ENCODE measurements at regions not wholly inside any gene's neighbourhood (a gene's known extent, or its start where the extent isn't known, plus 50 kb on each side); places are given as distances from the start of the nearest gene placed in this dataset.
"Not testable (repeated sequence)": the region's sequence is repeated elsewhere in the genome, so short reads cannot be mapped to it uniquely, and the experiment has no call there.

DNA sequence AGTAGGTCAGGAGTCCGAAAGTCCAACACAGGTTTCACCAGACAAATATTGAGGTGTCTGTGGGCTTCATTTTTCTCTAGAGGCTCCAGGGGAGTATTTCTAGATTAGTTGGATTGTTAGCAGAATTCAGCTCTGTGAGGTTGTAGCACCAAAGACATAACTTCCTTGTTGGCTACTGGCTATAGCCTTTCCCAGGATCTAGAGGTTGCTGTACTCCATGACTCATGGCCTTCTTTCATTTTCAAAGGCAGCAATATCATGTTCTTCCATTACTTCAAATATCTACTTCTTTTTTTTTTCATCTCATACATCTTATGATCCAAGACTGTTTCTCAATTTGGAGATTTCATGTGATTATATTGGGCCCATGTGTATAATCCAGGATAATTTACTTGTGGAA lies 404.0 kb upstream of the FAM174A start:
- WGBS = 96% methylated on average over 1 of the region's 1 CpG
- Histone ChIP-seq H3K4me1 (ENCODE audit: control insufficient read depth in 2 of 2, insufficient read depth in 2 of 2, low read length in 2 of 2) (no peaks in the 10 kb centered on the region), H3K27ac (ENCODE audit: low read depth in 1 of 2, low read length in 1 of 2) (no peak overlapping the region), H3K9me3 (ENCODE audit: control insufficient read depth in 2 of 2, insufficient read depth in 1 of 2, low read length in 1 of 2) (no peaks in the 10 kb centered on the region), H3K27me3 (ENCODE audit: control insufficient read depth in 2 of 2, insufficient read depth in 1 of 2, low read length in 1 of 2) (no peaks in the 10 kb centered on the region), H3K36me3 (ENCODE audit: control insufficient read depth in 2 of 2, insufficient read depth in 2 of 2, low read length in 1 of 2) (no peaks in the 10 kb centered on the region), H3K4me3 (ENCODE audit: low read length in 2 of 2) (no peak overlapping the region)
- DNase-seq (ENCODE audit: low read depth in 6 of 9, low spot score in 9 of 9) = no peak

DNA sequence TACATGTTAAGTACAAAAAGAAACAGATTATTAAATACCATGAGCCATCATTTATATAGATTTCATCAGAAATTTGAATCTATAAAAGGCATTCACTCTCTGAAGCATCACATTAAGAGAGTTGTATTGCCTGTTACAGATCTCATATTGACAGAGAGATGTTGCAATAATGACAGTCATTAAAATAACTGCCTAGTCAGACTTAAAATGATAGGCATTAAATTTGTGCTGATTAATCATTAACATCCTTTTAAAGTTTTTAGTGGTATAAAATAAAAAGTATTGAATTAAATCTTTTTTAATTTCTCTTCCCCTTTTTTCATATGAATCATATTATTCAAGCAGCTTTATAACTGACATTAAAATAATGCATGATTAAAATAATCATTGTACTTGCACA lies 404.9 kb upstream of the FAM174A start:
- no peak overlapping the region for H3K4me3 ChIP-seq (ENCODE audit: low read length in 2 of 2)
- H3K4me1 ChIP-seq (ENCODE audit: control insufficient read depth in 2 of 2, insufficient read depth in 2 of 2, low read length in 2 of 2) = no peaks in the 10 kb centered on the region
- no peak overlapping the region for H3K27ac ChIP-seq (ENCODE audit: low read depth in 1 of 2, low read length in 1 of 2)
- H3K36me3 ChIP-seq (ENCODE audit: control insufficient read depth in 2 of 2, insufficient read depth in 2 of 2, low read length in 1 of 2) = no peaks in the 10 kb centered on the region
- no peaks in the 10 kb centered on the region for H3K27me3 ChIP-seq (ENCODE audit: control insufficient read depth in 2 of 2, insufficient read depth in 1 of 2, low read length in 1 of 2)
- no peak for DNase-seq (ENCODE audit: low read depth in 6 of 9, low spot score in 9 of 9)
- no peaks in the 10 kb centered on the region for H3K9me3 ChIP-seq (ENCODE audit: control insufficient read depth in 2 of 2, insufficient read depth in 1 of 2, low read length in 1 of 2)

DNA sequence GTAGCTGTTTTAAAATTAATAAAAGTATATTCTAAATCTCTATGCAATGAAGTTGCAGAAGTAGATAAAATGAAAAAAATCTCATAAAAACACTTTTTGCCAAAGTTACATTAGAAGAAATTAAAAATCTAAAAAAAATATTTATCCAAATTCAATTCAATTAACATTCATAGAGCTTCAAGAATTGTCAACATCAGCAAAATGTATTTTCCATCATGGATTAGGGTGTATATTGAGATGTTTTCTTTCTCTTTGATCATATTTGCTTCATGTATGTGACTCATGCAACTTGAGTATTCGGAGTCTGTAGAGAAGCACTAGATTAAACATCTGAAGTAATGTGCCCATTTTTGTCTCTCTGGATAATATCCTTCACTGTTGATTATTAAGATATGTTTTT lies 415.3 kb upstream of the FAM174A start:
- Histone ChIP-seq H3K27me3 (ENCODE audit: control insufficient read depth in 2 of 2, insufficient read depth in 1 of 2, low read length in 1 of 2) (no peaks in the 10 kb centered on the region), H3K36me3 (ENCODE audit: control insufficient read depth in 2 of 2, insufficient read depth in 2 of 2, low read length in 1 of 2) (no peaks in the 10 kb centered on the region), H3K9me3 (ENCODE audit: control insufficient read depth in 2 of 2, insufficient read depth in 1 of 2, low read length in 1 of 2) (no peaks in the 10 kb centered on the region), H3K4me3 (ENCODE audit: low read length in 2 of 2) (no peak overlapping the region), H3K4me1 (ENCODE audit: control insufficient read depth in 2 of 2, insufficient read depth in 2 of 2, low read length in 2 of 2) (no peaks in the 10 kb centered on the region), H3K27ac (ENCODE audit: low read depth in 1 of 2, low read length in 1 of 2) (no peak overlapping the region)
- DNase-seq (ENCODE audit: low read depth in 6 of 9, low spot score in 9 of 9) = no peak
- 97% methylated on average over 1 of the region's 1 CpG for WGBS

DNA sequence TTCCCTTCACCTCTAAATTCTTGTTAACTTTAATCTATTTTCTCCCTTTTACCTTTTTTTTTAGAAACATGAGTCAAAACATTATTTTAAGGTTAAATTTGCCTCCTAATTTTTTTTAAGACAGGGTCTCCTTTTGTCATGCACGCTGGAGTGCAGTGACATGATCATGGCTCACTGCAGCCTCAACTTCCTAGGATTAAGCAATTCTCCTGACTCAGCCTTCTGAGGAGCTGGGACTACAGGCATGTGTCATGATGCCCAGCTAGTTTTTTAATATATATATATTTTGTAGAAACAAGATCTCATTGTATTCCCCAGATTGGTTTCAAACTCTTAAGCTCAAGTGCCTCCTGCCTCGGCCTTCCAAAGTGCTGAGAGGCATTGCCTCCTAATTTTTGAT lies 424.7 kb upstream of the FAM174A start:
- no peak for DNase-seq (ENCODE audit: low read depth in 6 of 9, low spot score in 9 of 9)
- Histone ChIP-seq H3K4me1 (ENCODE audit: control insufficient read depth in 2 of 2, insufficient read depth in 2 of 2, low read length in 2 of 2) (no peaks in the 10 kb centered on the region), H3K27ac (ENCODE audit: low read depth in 1 of 2, low read length in 1 of 2) (no peak overlapping the region), H3K9me3 (ENCODE audit: control insufficient read depth in 2 of 2, insufficient read depth in 1 of 2, low read length in 1 of 2) (peaks cover 2 to 11% of the 10 kb centered on the region in 2 donors), H3K36me3 (ENCODE audit: control insufficient read depth in 2 of 2, insufficient read depth in 2 of 2, low read length in 1 of 2) (no peaks in the 10 kb centered on the region), H3K4me3 (ENCODE audit: low read length in 2 of 2) (no peak overlapping the region), H3K27me3 (ENCODE audit: control insufficient read depth in 2 of 2, insufficient read depth in 1 of 2, low read length in 1 of 2) (no peaks in the 10 kb centered on the region)
- 62% methylated on average over 2 of the region's 2 CpGs for WGBS

DNA sequence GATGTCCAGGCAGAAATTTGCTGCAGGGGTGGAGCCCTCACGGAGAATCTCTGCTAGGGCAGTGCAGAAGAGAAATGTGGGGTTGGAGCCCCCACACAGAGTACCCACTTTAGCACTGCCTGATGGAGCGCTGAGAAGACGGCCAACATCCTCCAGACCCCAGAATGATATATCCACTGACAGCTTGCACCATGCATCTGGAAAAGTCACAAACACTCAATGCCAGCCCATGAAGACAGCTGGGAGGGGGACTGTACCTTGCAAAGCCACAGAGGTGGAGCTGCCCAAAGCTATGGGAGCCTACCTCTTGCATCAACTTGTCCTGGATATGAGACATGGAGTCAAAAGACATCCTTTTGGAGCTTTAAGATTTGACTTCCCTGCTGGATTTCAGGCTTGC lies 426.3 kb upstream of the FAM174A start:
- H3K27me3 ChIP-seq (ENCODE audit: control insufficient read depth in 2 of 2, insufficient read depth in 1 of 2, low read length in 1 of 2) = no peaks in the 10 kb centered on the region
- H3K4me3 ChIP-seq (ENCODE audit: low read length in 2 of 2) = no peak overlapping the region
- H3K9me3 ChIP-seq (ENCODE audit: control insufficient read depth in 2 of 2, insufficient read depth in 1 of 2, low read length in 1 of 2) = peaks cover 2 to 11% of the 10 kb centered on the region in 2 donors
- H3K36me3 ChIP-seq (ENCODE audit: control insufficient read depth in 2 of 2, insufficient read depth in 2 of 2, low read length in 1 of 2) = no peaks in the 10 kb centered on the region
- no peak for DNase-seq (ENCODE audit: low read depth in 6 of 9, low spot score in 9 of 9)
- 65% methylated on average over 3 of the region's 3 CpGs for WGBS
- no peak overlapping the region for H3K27ac ChIP-seq (ENCODE audit: low read depth in 1 of 2, low read length in 1 of 2)
- H3K4me1 ChIP-seq (ENCODE audit: control insufficient read depth in 2 of 2, insufficient read depth in 2 of 2, low read length in 2 of 2) = no peaks in the 10 kb centered on the region

DNA sequence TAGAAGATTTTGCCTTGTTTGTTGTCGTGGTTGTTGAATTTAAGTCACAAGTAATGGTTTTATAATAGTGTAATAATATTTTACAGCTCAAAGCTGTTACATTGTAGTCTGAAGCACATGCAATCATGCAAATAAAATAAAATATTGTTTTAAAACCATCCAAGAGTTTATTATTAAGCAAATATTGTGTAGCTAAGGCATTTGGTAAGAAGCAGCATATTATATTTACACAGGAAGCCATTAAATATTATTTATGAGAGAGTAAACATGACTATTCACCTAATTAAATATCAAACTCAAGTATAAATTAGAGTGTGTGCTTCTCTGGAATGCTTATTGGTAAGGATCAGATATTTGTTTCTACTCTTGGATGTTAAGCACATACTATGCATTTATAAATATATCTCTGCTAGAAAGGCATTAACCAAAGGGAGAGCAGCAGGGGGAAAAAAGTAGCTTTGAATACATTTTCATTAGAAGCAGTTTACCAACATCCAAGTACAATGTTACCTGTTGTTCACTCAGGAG lies 431.5 kb upstream of the FAM174A start:
- H3K27ac ChIP-seq (ENCODE audit: low read depth in 1 of 2, low read length in 1 of 2) = not testable (repeated sequence)

DNA sequence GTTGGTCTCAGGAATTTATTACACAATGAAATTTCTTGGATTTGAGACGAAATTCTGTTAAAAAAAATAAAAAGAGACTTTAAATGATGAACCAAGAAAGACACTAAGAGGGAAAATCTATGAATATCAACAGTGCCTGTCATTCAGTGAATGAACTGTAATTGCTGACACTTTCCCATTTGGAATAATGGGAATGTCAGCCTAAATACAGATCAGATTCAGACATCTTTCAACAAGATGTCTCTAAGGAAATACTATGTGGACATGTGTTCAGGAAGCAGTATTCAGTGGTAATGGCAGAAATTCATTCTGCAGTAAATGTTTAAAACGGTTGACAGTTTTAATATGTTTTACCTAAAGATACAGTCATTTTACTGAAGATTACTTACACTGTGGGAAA lies 433.7 kb upstream of the FAM174A start:
- H3K27ac ChIP-seq (ENCODE audit: low read depth in 1 of 2, low read length in 1 of 2); H3K36me3 ChIP-seq (ENCODE audit: control insufficient read depth in 2 of 2, insufficient read depth in 2 of 2, low read length in 1 of 2); H3K9me3 ChIP-seq (ENCODE audit: control insufficient read depth in 2 of 2, insufficient read depth in 1 of 2, low read length in 1 of 2); DNase-seq (ENCODE audit: low read depth in 6 of 9, low spot score in 9 of 9); H3K4me1 ChIP-seq (ENCODE audit: control insufficient read depth in 2 of 2, insufficient read depth in 2 of 2, low read length in 2 of 2); H3K27me3 ChIP-seq (ENCODE audit: control insufficient read depth in 2 of 2, insufficient read depth in 1 of 2, low read length in 1 of 2); H3K4me3 ChIP-seq (ENCODE audit: low read length in 2 of 2): not testable (repeated sequence)
- WGBS = 75% methylated on average over 2 of the region's 2 CpGs

More for the DNA sequence above, 431.5 kb upstream of the FAM174A start:
- H3K36me3 ChIP-seq (ENCODE audit: control insufficient read depth in 2 of 2, insufficient read depth in 2 of 2, low read length in 1 of 2); H3K4me3 ChIP-seq (ENCODE audit: low read length in 2 of 2); DNase-seq (ENCODE audit: low read depth in 6 of 9, low spot score in 9 of 9); H3K4me1 ChIP-seq (ENCODE audit: control insufficient read depth in 2 of 2, insufficient read depth in 2 of 2, low read length in 2 of 2); H3K9me3 ChIP-seq (ENCODE audit: control insufficient read depth in 2 of 2, insufficient read depth in 1 of 2, low read length in 1 of 2); H3K27me3 ChIP-seq (ENCODE audit: control insufficient read depth in 2 of 2, insufficient read depth in 1 of 2, low read length in 1 of 2): not testable (repeated sequence)
- WGBS = 77% methylated on average over 1 of the region's 1 CpG

DNA sequence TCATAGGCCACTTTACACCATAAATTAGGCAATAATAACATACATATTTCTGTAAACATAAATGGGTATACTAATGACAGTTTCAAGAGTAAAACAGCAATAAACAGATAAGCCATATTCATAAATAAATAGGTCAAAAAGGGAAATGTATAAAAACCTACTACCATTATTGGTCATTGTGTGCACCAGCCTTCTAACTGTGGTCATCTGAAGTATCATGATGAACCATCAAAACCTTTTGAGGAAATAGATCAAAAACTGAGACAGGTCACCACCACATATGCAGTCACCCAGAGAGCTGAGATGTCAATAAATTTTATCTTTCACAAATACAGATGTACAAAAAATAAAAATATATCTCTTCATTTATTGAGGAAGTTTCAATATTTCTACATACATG lies 438.8 kb upstream of the FAM174A start:
- not testable (repeated sequence) for H3K9me3 ChIP-seq (ENCODE audit: control insufficient read depth in 2 of 2, insufficient read depth in 1 of 2, low read length in 1 of 2); H3K36me3 ChIP-seq (ENCODE audit: control insufficient read depth in 2 of 2, insufficient read depth in 2 of 2, low read length in 1 of 2); DNase-seq (ENCODE audit: low read depth in 6 of 9, low spot score in 9 of 9); H3K4me1 ChIP-seq (ENCODE audit: control insufficient read depth in 2 of 2, insufficient read depth in 2 of 2, low read length in 2 of 2); H3K27me3 ChIP-seq (ENCODE audit: control insufficient read depth in 2 of 2, insufficient read depth in 1 of 2, low read length in 1 of 2); H3K4me3 ChIP-seq (ENCODE audit: low read length in 2 of 2); H3K27ac ChIP-seq (ENCODE audit: low read depth in 1 of 2, low read length in 1 of 2)

DNA sequence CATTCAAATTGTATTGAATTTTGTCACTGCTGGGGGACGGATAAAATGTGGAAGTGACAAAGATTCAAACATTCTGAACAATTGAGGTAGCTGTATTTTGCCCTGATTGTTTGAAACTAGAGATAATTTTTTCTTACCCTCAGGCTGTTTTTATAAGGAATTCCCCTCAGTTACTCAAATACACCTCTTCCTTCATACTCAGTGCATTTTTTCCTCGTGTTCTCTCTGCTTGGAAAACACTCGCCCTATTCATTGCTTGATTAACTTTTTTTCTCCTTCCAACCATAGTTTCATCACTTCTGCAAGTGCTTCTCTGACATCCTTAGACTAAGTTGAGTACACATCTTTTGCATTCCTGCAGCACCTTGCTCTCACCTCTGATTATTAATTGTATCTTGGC lies 454.5 kb upstream of the FAM174A start:
- H3K9me3 ChIP-seq (ENCODE audit: control insufficient read depth in 2 of 2, insufficient read depth in 1 of 2, low read length in 1 of 2); H3K4me1 ChIP-seq (ENCODE audit: control insufficient read depth in 2 of 2, insufficient read depth in 2 of 2, low read length in 2 of 2); DNase-seq (ENCODE audit: low read depth in 6 of 9, low spot score in 9 of 9); H3K27ac ChIP-seq (ENCODE audit: low read depth in 1 of 2, low read length in 1 of 2); H3K27me3 ChIP-seq (ENCODE audit: control insufficient read depth in 2 of 2, insufficient read depth in 1 of 2, low read length in 1 of 2); H3K36me3 ChIP-seq (ENCODE audit: control insufficient read depth in 2 of 2, insufficient read depth in 2 of 2, low read length in 1 of 2); H3K4me3 ChIP-seq (ENCODE audit: low read length in 2 of 2): not testable (repeated sequence)
- WGBS = 61% methylated on average over 3 of the region's 3 CpGs

DNA sequence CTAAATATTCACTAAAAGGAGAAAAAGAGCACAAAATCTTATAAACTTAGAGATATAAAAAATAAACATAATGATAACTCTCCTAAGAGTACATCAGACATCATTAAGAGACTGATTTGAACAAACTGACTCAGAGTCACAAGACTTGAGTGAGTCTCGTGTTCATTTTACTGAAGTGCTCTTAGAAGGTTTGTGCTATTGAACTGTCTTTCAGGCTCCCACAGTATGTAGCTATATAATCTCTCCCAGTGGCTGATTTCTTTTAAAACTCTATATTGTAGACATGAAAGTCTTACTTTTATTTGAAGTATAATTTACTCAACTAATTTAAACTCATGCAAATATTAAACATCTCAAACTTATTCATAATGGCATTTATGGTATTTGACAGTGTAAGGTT lies 456.0 kb upstream of the FAM174A start:
- not testable (repeated sequence) for H3K4me3 ChIP-seq (ENCODE audit: low read length in 2 of 2); DNase-seq (ENCODE audit: low read depth in 6 of 9, low spot score in 9 of 9); H3K27me3 ChIP-seq (ENCODE audit: control insufficient read depth in 2 of 2, insufficient read depth in 1 of 2, low read length in 1 of 2); H3K36me3 ChIP-seq (ENCODE audit: control insufficient read depth in 2 of 2, insufficient read depth in 2 of 2, low read length in 1 of 2); H3K4me1 ChIP-seq (ENCODE audit: control insufficient read depth in 2 of 2, insufficient read depth in 2 of 2, low read length in 2 of 2); H3K27ac ChIP-seq (ENCODE audit: low read depth in 1 of 2, low read length in 1 of 2); H3K9me3 ChIP-seq (ENCODE audit: control insufficient read depth in 2 of 2, insufficient read depth in 1 of 2, low read length in 1 of 2)
- WGBS = 92% methylated on average over 1 of the region's 1 CpG

Data from thymus (tissue), 11 donors.